ENCODE measurements at regions not wholly inside any gene's neighbourhood (a gene's known extent, or its start where the extent isn't known, plus 50 kb on each side); places are given as distances from the start of the nearest gene placed in this dataset.

GRCh38 chr2:118430510-118431164 is 342.4 kb downstream of the INSIG2 start:
- Histone ChIP-seq H3K27ac (ENCODE audit: low read depth, low read length) (no peak overlapping the region), H3K27me3 (ENCODE audit: control insufficient read depth, low read length) (no peaks in the 10 kb centered on the region), H3K36me3 (ENCODE audit: control insufficient read depth, low read length) (no peaks in the 10 kb centered on the region), H3K79me2 (ENCODE audit: control insufficient read depth, low read length) (no peaks in the 10 kb centered on the region), H3K4me1 (ENCODE audit: control insufficient read depth, low read length) (no peaks in the 10 kb centered on the region), H3F3A (ENCODE audit: control insufficient read depth, insufficient read depth) (no peaks in the 10 kb centered on the region), H3K4me3 (ENCODE audit: low read length) (no peak overlapping the region), H3K9me2 (replicated peaks; ENCODE audit: control insufficient read depth, low read length) (no peaks in the 10 kb centered on the region), H3K9me3 (ENCODE audit: control insufficient read depth, insufficient read depth, low read length) (no peaks in the 10 kb centered on the region), H4K20me1 (ENCODE audit: control insufficient read depth, insufficient read depth, low read depth, low read length) (no peaks in the 10 kb centered on the region), H3K4me2 (ENCODE audit: low read length) (no peak overlapping the region)
- TF ChIP-seq EZH2phosphoT487 (IDR thresholded peaks at IDR 0.05; ENCODE audit: borderline replicate concordance, low read length) (no peak), CTCF (IDR thresholded peaks at IDR 0.05; ENCODE audit: low read depth, low read length, poor library complexity, severe bottlenecking) (no peak)

GRCh38 chr2:118425191-118425590 is 336.9 kb downstream of the INSIG2 start:
- Histone ChIP-seq H3K4me2 (ENCODE audit: low read length) (no peak overlapping the region), H4K20me1 (ENCODE audit: control insufficient read depth, insufficient read depth, low read depth, low read length) (no peaks in the 10 kb centered on the region), H3K4me3 (ENCODE audit: low read length) (no peak overlapping the region), H3K4me1 (ENCODE audit: control insufficient read depth, low read length) (no peaks in the 10 kb centered on the region), H3K27me3 (ENCODE audit: control insufficient read depth, low read length) (0 out of 2 replicates have a peak, but pooled peaks cover 3% of the 10 kb centered on the region), H3K79me2 (ENCODE audit: control insufficient read depth, low read length) (no peaks in the 10 kb centered on the region), H3F3A (ENCODE audit: control insufficient read depth, insufficient read depth) (no peaks in the 10 kb centered on the region), H3K9me3 (ENCODE audit: control insufficient read depth, insufficient read depth, low read length) (no peaks in the 10 kb centered on the region), H3K27ac (ENCODE audit: low read depth, low read length) (no peak overlapping the region), H3K36me3 (ENCODE audit: control insufficient read depth, low read length) (no peaks in the 10 kb centered on the region), H3K9me2 (replicated peaks; ENCODE audit: control insufficient read depth, low read length) (no peaks in the 10 kb centered on the region)
- no peak for TF ChIP-seq CTCF (IDR thresholded peaks at IDR 0.05; ENCODE audit: low read depth, low read length, poor library complexity, severe bottlenecking)
- no peak for TF ChIP-seq EZH2phosphoT487 (IDR thresholded peaks at IDR 0.05; ENCODE audit: borderline replicate concordance, low read length)

GRCh38 chr2:118423776-118424175 is 335.5 kb downstream of the INSIG2 start:
- no peaks in the 10 kb centered on the region for H3K4me1 ChIP-seq (ENCODE audit: control insufficient read depth, low read length)
- H3K4me3 ChIP-seq (ENCODE audit: low read length): no peak overlapping the region
- H3K9me3 ChIP-seq (ENCODE audit: control insufficient read depth, insufficient read depth, low read length): no peaks in the 10 kb centered on the region
- no peak overlapping the region for H3K4me2 ChIP-seq (ENCODE audit: low read length)
- no peaks in the 10 kb centered on the region for H4K20me1 ChIP-seq (ENCODE audit: control insufficient read depth, insufficient read depth, low read depth, low read length)
- H3K79me2 ChIP-seq (ENCODE audit: control insufficient read depth, low read length): no peaks in the 10 kb centered on the region
- no peaks in the 10 kb centered on the region for H3K9me2 ChIP-seq (replicated peaks; ENCODE audit: control insufficient read depth, low read length)
- no peak for TF ChIP-seq EZH2phosphoT487 (IDR thresholded peaks at IDR 0.05; ENCODE audit: borderline replicate concordance, low read length)
- TF ChIP-seq CTCF (IDR thresholded peaks at IDR 0.05; ENCODE audit: low read depth, low read length, poor library complexity, severe bottlenecking): no peak
- H3K27me3 ChIP-seq (ENCODE audit: control insufficient read depth, low read length): 0 out of 2 replicates have a peak, but pooled peaks cover 3% of the 10 kb centered on the region
- no peak overlapping the region for H3K27ac ChIP-seq (ENCODE audit: low read depth, low read length)
- no peaks in the 10 kb centered on the region for H3K36me3 ChIP-seq (ENCODE audit: control insufficient read depth, low read length)
- no peaks in the 10 kb centered on the region for H3F3A ChIP-seq (ENCODE audit: control insufficient read depth, insufficient read depth)

Measured in DOHH2 (cell line).